ENCODE measurements at regions not wholly inside any gene's neighbourhood (a gene's known extent, or its start where the extent isn't known, plus 50 kb on each side); places are given as distances from the start of the nearest gene placed in this dataset.

- Mint-ChIP-seq H3K27ac (no peak overlapping the region), H3K4me1 (ENCODE audit: low read depth) (peaks cover 5% of the 10 kb centered on the region), H3K9me3 (no peaks in the 10 kb centered on the region), H3K4me3 (no peak overlapping the region), H3K36me3 (ENCODE audit: low read depth) (no peaks in the 10 kb centered on the region), H3K27me3 (no peaks in the 10 kb centered on the region)
- no peak for ATAC-seq (ENCODE audit: poor library complexity)
- Histone ChIP-seq H3K4me3 (ENCODE audit: low read length) (no peak overlapping the region), H3K9me3 (ENCODE audit: control insufficient read depth in 1 of 2, insufficient read depth in 1 of 2, low read length in 2 of 2) (no peaks in the 10 kb centered on the region), H3K36me3 (ENCODE audit: insufficient read depth, low read length) (no peaks in the 10 kb centered on the region), H3K4me1 (ENCODE audit: insufficient read depth, low read length) (no peaks in the 10 kb centered on the region), H3K27ac (ENCODE audit: low read depth in 1 of 2, low read length in 2 of 2) (no peak overlapping the region), H3K27me3 (ENCODE audit: control insufficient read depth in 1 of 2, insufficient read depth in 2 of 2, low read length in 2 of 2) (no peaks in the 10 kb centered on the region)
- intact Hi-C loops (cut with DNase I, micrococcal nuclease) = no loop called here
- POLR2A ChIA-PET = no interaction called here
- CTCF ChIA-PET = no interaction called here
- DNase-seq = no peak
- no peak for TF ChIP-seq CTCF (IDR thresholded peaks at IDR 0.05)
Measured at GRCh38 chr14:71451501-71451900, 480.7 kb upstream of the RGS6 start.

GRCh38 chr14:71452539-71452938, 479.7 kb upstream of the RGS6 start:
- no peak overlapping the region for H3K27ac ChIP-seq (ENCODE audit: low read depth in 1 of 2, low read length in 2 of 2)
- CTCF ChIA-PET = interaction anchor here (0.6 kb wide), 1 partner anchor 246 kb away, joined by 3 read pairs; no protein-coding TSS in a partner anchor
- H3K4me1 ChIP-seq (ENCODE audit: insufficient read depth, low read length) = no peaks in the 10 kb centered on the region
- no peaks in the 10 kb centered on the region for H3K27me3 ChIP-seq (ENCODE audit: control insufficient read depth in 1 of 2, insufficient read depth in 2 of 2, low read length in 2 of 2)
- no peak overlapping the region for H3K4me3 ChIP-seq (ENCODE audit: low read length)
- H3K4me3 Mint-ChIP-seq = no peak overlapping the region
- H3K9me3 ChIP-seq (ENCODE audit: control insufficient read depth in 1 of 2, insufficient read depth in 1 of 2, low read length in 2 of 2) = no peaks in the 10 kb centered on the region
- DNase-seq (no peak), ATAC-seq (ENCODE audit: poor library complexity) (no peak)
- H3K27me3 Mint-ChIP-seq = no peaks in the 10 kb centered on the region
- H3K9me3 Mint-ChIP-seq = no peaks in the 10 kb centered on the region
- H3K27ac Mint-ChIP-seq = no peak overlapping the region
- POLR2A ChIA-PET = no interaction called here
- peaks cover 5% of the 10 kb centered on the region for H3K4me1 Mint-ChIP-seq (ENCODE audit: low read depth)
- TF ChIP-seq CTCF (IDR thresholded peaks at IDR 0.05) = no peak
- no peaks in the 10 kb centered on the region for H3K36me3 Mint-ChIP-seq (ENCODE audit: low read depth)
- intact Hi-C loops (cut with DNase I, micrococcal nuclease) = no loop called here
- H3K36me3 ChIP-seq (ENCODE audit: insufficient read depth, low read length) = no peaks in the 10 kb centered on the region

GRCh38 chr14:71452987-71453386, 479.2 kb upstream of the RGS6 start:
- peaks cover 5% of the 10 kb centered on the region for H3K4me1 Mint-ChIP-seq (ENCODE audit: low read depth)
- no peak overlapping the region for H3K27ac Mint-ChIP-seq
- H3K27me3 Mint-ChIP-seq = no peaks in the 10 kb centered on the region
- ChIA-PET CTCF (no interaction called here), POLR2A (no interaction called here)
- H3K27me3 ChIP-seq (ENCODE audit: control insufficient read depth in 1 of 2, insufficient read depth in 2 of 2, low read length in 2 of 2) = no peaks in the 10 kb centered on the region
- no peak overlapping the region for H3K4me3 Mint-ChIP-seq
- TF ChIP-seq CTCF (IDR thresholded peaks at IDR 0.05) = no peak
- H3K36me3 ChIP-seq (ENCODE audit: insufficient read depth, low read length) = no peaks in the 10 kb centered on the region
- no peaks in the 10 kb centered on the region for H3K9me3 ChIP-seq (ENCODE audit: control insufficient read depth in 1 of 2, insufficient read depth in 1 of 2, low read length in 2 of 2)
- no peaks in the 10 kb centered on the region for H3K9me3 Mint-ChIP-seq
- H3K36me3 Mint-ChIP-seq (ENCODE audit: low read depth) = no peaks in the 10 kb centered on the region
- no peak for ATAC-seq (ENCODE audit: poor library complexity)
- H3K27ac ChIP-seq (ENCODE audit: low read depth in 1 of 2, low read length in 2 of 2) = no peak overlapping the region
- H3K4me3 ChIP-seq (ENCODE audit: low read length) = no peak overlapping the region
- no peak for DNase-seq
- H3K4me1 ChIP-seq (ENCODE audit: insufficient read depth, low read length) = no peaks in the 10 kb centered on the region
- intact Hi-C loops (cut with DNase I, micrococcal nuclease) = no loop called here
